HG03139 (cell line): ENCODE measurements at regions not wholly inside any gene's neighbourhood (a gene's known extent, or its start where the extent isn't known, plus 50 kb on each side); places are given as distances from the start of the nearest gene placed in this dataset.
"Not testable (repeated sequence)": the region's sequence is repeated elsewhere in the genome, so short reads cannot be mapped to it uniquely, and the experiment has no call there.

Experiments
- ATAC-seq: cut with Tn5 transposase; IDR thresholded peaks from one replicate; pipeline ENCODE4 v1.9.1; 2021; ENCODE audit not compliant: unreplicated experiment

- ATAC-seq: peak; percentile 76
These were observed 107.2 kb upstream of the LYZL2 start for GRCh38 chr10:30736685-30737232.

GRCh38 chr10:30734901-30735300 is 105.3 kb upstream of the LYZL2 start:
- no peak for ATAC-seq

GRCh38 chr10:30732671-30733070 is 103.1 kb upstream of the LYZL2 start:
- no peak for ATAC-seq

GRCh38 chr10:30731963-30732362 is 102.4 kb upstream of the LYZL2 start:
- ATAC-seq: no peak

GRCh38 chr10:30730306-30730705 is 100.8 kb upstream of the LYZL2 start:
- no peak for ATAC-seq

GRCh38 chr10:30728766-30729165 is 99.2 kb upstream of the LYZL2 start:
- ATAC-seq: no peak

- ATAC-seq: no peak
These were observed 98.6 kb upstream of the LYZL2 start for GRCh38 chr10:30728127-30728526.

- no peak for ATAC-seq
These were observed 98.0 kb upstream of the LYZL2 start for GRCh38 chr10:30727524-30727923.

- ATAC-seq: peak; percentile 92
These were observed 97.3 kb upstream of the LYZL2 start for GRCh38 chr10:30726783-30727414.

- no peak for ATAC-seq
These were observed 96.1 kb upstream of the LYZL2 start for GRCh38 chr10:30725661-30726060.

- no peak for ATAC-seq
These were observed 94.7 kb upstream of the LYZL2 start for GRCh38 chr10:30724296-30724695.

- no peak for ATAC-seq
These were observed 93.5 kb upstream of the LYZL2 start for GRCh38 chr10:30722956-30723620.

GRCh38 chr10:30719832-30720231 is 90.3 kb upstream of the LYZL2 start:
- ATAC-seq: no peak

- ATAC-seq: no peak
These were observed 80.3 kb upstream of the LYZL2 start for GRCh38 chr10:30709700-30710358.

GRCh38 chr10:30709229-30709628 is 79.7 kb upstream of the LYZL2 start:
- ATAC-seq: no peak

GRCh38 chr10:30708234-30708633 is 78.7 kb upstream of the LYZL2 start:
- no peak for ATAC-seq

- ATAC-seq: not testable (repeated sequence)
These were observed 76.6 kb upstream of the LYZL2 start for GRCh38 chr10:30706189-30706588.

GRCh38 chr10:30705625-30706149 is 76.1 kb upstream of the LYZL2 start:
- peak; percentile 7 for ATAC-seq

GRCh38 chr10:30705101-30705624 is 75.6 kb upstream of the LYZL2 start:
- peak; percentile 57 for ATAC-seq

- not testable (repeated sequence) for ATAC-seq
These were observed 75.1 kb upstream of the LYZL2 start for GRCh38 chr10:30704601-30705100.

- no peak for ATAC-seq
These were observed 74.6 kb upstream of the LYZL2 start for GRCh38 chr10:30704026-30704600.
